SK-N-SH (cell line): ENCODE measurements at regions not wholly inside any gene's neighbourhood (a gene's known extent, or its start where the extent isn't known, plus 50 kb on each side); places are given as distances from the start of the nearest gene placed in this dataset.
A peak's percentile ranks its signal among the peaks of the same experiment; 100 is the strongest.
"Not testable (repeated sequence)": the region's sequence is repeated elsewhere in the genome, so short reads cannot be mapped to it uniquely, and the experiment has no call there.

Experiments
- CTCF ChIA-PET: fragments of 300-600, 350-600 bp; formaldehyde crosslinking; extraction: SDS; loops from one replicate; lab custom pipeline; 2021; lab: Yijun Ruan, JAX
- POLR2A ChIA-PET: fragments of 350-600 bp; sonication (Branson Sonifier 250); formaldehyde crosslinking; extraction: SDS; loops from one replicate; lab custom pipeline; 2020; ENCODE audit warnings: antibody characterized with exemption, inconsistent platforms; lab: Yijun Ruan, JAX
- DNase-seq: peaks from one replicate; pipeline ENCODE4 v3.0.0; 2012
- H2AFZ ChIP-seq: fragments of 200-600 bp; sonication (generic); 2 replicates; pipeline ENCODE4 v1.8.1; 2016; ENCODE audit warnings: antibody characterized with exemption, mild to moderate bottlenecking, low read depth
- H3F3A ChIP-seq: fragments of 200-600 bp; sonication (generic); replicated peaks from 2 replicates; pipeline ENCODE3; 2016; ENCODE audit warnings: antibody characterized with exemption, mild to moderate bottlenecking; ENCODE audit not compliant: insufficient read depth
- H3K27ac ChIP-seq, 2 experiments: fragments of 200-500 bp in 1 of 2; fragments of 200-600 bp in 1 of 2; sonication (Bioruptor generic) in 1 of 2; sonication (generic), shearing (Covaris generic) in 1 of 2; 2 replicates each; pipeline versions ENCODE4 v1.5.1 to v1.6.1; 2014 to 2016; ENCODE audit warnings: low read depth in 2 of 2, inconsistent platforms in 1 of 2, low read length in 1 of 2, mild to moderate bottlenecking in 1 of 2, mixed read lengths in 1 of 2
- H3K27me3 ChIP-seq: fragments of 200-600 bp; sonication (generic), shearing (Covaris generic); 2 replicates; pipeline ENCODE4 v1.6.1; 2016; ENCODE audit warnings: mixed run types; ENCODE audit not compliant: insufficient read depth
- H3K36me3 ChIP-seq, 2 experiments: fragments of 200-500 bp in 1 of 2; fragments of 200-600 bp in 1 of 2; sonication (Bioruptor generic) in 1 of 2; sonication (generic) in 1 of 2; replicated peaks in 1 of 2; 2 replicates each; pipeline versions ENCODE3 to v1.5.1; 2014 to 2016; ENCODE audit warnings: low read length in 1 of 2, mild to moderate bottlenecking in 1 of 2; ENCODE audit not compliant: insufficient read depth in 2 of 2, control insufficient read depth in 1 of 2
- H3K4me1 ChIP-seq, 2 experiments: fragments of 200-500 bp in 1 of 2; fragments of 200-600 bp in 1 of 2; sonication (Bioruptor generic) in 1 of 2; sonication (generic), shearing (Covaris generic) in 1 of 2; 2 replicates each; pipeline versions ENCODE4 v1.5.1 to v1.6.1; 2014 to 2016; ENCODE audit warnings: low read depth in 1 of 2, low read length in 1 of 2, mixed run types in 1 of 2; ENCODE audit not compliant: insufficient read depth in 2 of 2, control insufficient read depth in 1 of 2
- H3K4me2 ChIP-seq: fragments of 200-600 bp; sonication (generic), shearing (Covaris generic); 2 replicates; pipeline ENCODE4 v1.6.1; 2017; ENCODE audit warnings: mixed run types
- H3K4me3 ChIP-seq, 2 experiments: fragments of 200-500 bp in 1 of 2; fragments of 200-600 bp in 1 of 2; sonication (Bioruptor generic) in 1 of 2; sonication (generic), shearing (Covaris generic) in 1 of 2; 2 replicates each; pipeline versions ENCODE4 v1.5.1 to v1.8.1; 2014 to 2016; ENCODE audit warnings: low read depth in 2 of 2, inconsistent platforms in 1 of 2, low read length in 1 of 2, mild to moderate bottlenecking in 1 of 2, mixed read lengths in 1 of 2, moderate library complexity in 1 of 2
- H3K79me2 ChIP-seq: fragments of 200-600 bp; sonication (generic); 2 replicates; pipeline ENCODE4 v1.8.1; 2017; ENCODE audit warnings: mild to moderate bottlenecking; ENCODE audit not compliant: insufficient read depth
- H3K9ac ChIP-seq: fragments of 200-600 bp; sonication (generic); 2 replicates; pipeline ENCODE4 v1.6.1; 2017; ENCODE audit warnings: mixed run types
- H3K9me2 ChIP-seq: fragments of 200-600 bp; sonication (generic); 2 replicates; pipeline ENCODE4 v1.6.1; 2017; ENCODE audit warnings: mixed run types
- H3K9me3 ChIP-seq: fragments of 200-600 bp; sonication (generic); 2 replicates; pipeline ENCODE4 v1.6.1; 2017; ENCODE audit warnings: mixed run types, mild to moderate bottlenecking, moderate library complexity
- H4K20me1 ChIP-seq: fragments of 200-600 bp; sonication (generic); 2 replicates; pipeline ENCODE4 v1.6.1; 2017; ENCODE audit warnings: mild to moderate bottlenecking, mixed run types; ENCODE audit not compliant: insufficient read depth
- ELF1 ChIP-seq: IDR thresholded peaks from 2 replicates; pipeline ENCODE4 v1.4.0; 2012
- EZH2phosphoT487 ChIP-seq: fragments of 200-600 bp; sonication (generic); IDR thresholded peaks from 2 replicates; pipeline ENCODE4 v1.6.1; 2017; ENCODE audit warnings: low read depth, mixed run types, mild to moderate bottlenecking, antibody characterized with exemption, moderate library complexity, borderline replicate concordance
- FOSL2 ChIP-seq: IDR thresholded peaks from 2 replicates; pipeline ENCODE4 v1.4.0; 2012; ENCODE audit warnings: low read depth, mild to moderate bottlenecking, moderate library complexity, borderline replicate concordance
- GABPA ChIP-seq: IDR thresholded peaks from 2 replicates; pipeline ENCODE4 v1.4.0; 2012; ENCODE audit warnings: low read depth, mild to moderate bottlenecking
- GATA2 ChIP-seq: sonication (generic); formaldehyde crosslinking; IDR thresholded peaks from 2 replicates; pipeline ENCODE4 v1.5.0; 2020; ENCODE audit warnings: mild to moderate bottlenecking, missing genetic modification reagents
- IRF3 ChIP-seq: fragments of 150-350 bp; IDR thresholded peaks from 2 replicates; pipeline ENCODE4 v1.6.1; 2016; ENCODE audit warnings: mild to moderate bottlenecking, low read depth, low read length
- MEF2A ChIP-seq: IDR thresholded peaks from 2 replicates; pipeline ENCODE4 v1.4.0; 2012; ENCODE audit warnings: low read depth, borderline replicate concordance
- MXI1 ChIP-seq: IDR thresholded peaks from 2 replicates; pipeline ENCODE4 v1.6.1; 2012; ENCODE audit warnings: mild to moderate bottlenecking, low read depth, low read length, improper control_type of control experiment
- RCOR1 ChIP-seq: fragments of 150-350 bp; IDR thresholded peaks from 2 replicates; pipeline ENCODE4 v1.6.1; 2017; ENCODE audit warnings: antibody characterized with exemption, low read length
- RFX5 ChIP-seq: IDR thresholded peaks from 2 replicates; pipeline ENCODE4 v1.6.1; 2012; ENCODE audit warnings: mild to moderate bottlenecking, improper control_type of control experiment, low read length
- SIN3A ChIP-seq: IDR thresholded peaks from 2 replicates; pipeline ENCODE4 v1.6.1; 2012; ENCODE audit warnings: low read depth, mild to moderate bottlenecking, low read length, moderate library complexity, borderline replicate concordance
- SMC3 ChIP-seq: IDR thresholded peaks from 2 replicates; pipeline ENCODE4 v1.6.1; 2012; ENCODE audit warnings: low read depth, low read length, improper control_type of control experiment
- TCF12 ChIP-seq: IDR thresholded peaks from 2 replicates; pipeline ENCODE4 v1.4.0; 2012
- TEAD4 ChIP-seq: IDR thresholded peaks from 2 replicates; pipeline ENCODE4 v1.4.0; 2012; ENCODE audit warnings: mild to moderate bottlenecking, borderline replicate concordance; ENCODE audit not compliant: insufficient read depth
- USF1 ChIP-seq: IDR thresholded peaks from 2 replicates; pipeline ENCODE4 v1.4.0; 2012; ENCODE audit warnings: low read depth, borderline replicate concordance
- ZBTB33 ChIP-seq: IDR thresholded peaks from 2 replicates; pipeline ENCODE4 v1.4.0; 2012; ENCODE audit warnings: low read depth, borderline replicate concordance
- WGBS: methylation state at CpG from one replicate; pipeline ENCODE4 v1.1.6; 2017; ENCODE audit warnings: low lambda C conversion rate; 5-methylcytosine and 5-hydroxymethylcytosine counted together

GRCh38 chr16:75868636-75869632 is 142.6 kb upstream of the CPHXL start:
- Histone ChIP-seq H4K20me1 (no peaks in the 10 kb centered on the region), H3K4me1 (peaks cover 0 to 2% of the 10 kb centered on the region in 2 experiments; a peak in 2 of 4 replicates), H3F3A (no peaks in the 10 kb centered on the region), H3K4me2 (no peak overlapping the region), H2AFZ (no peak overlapping the region), H3K9ac (no peak overlapping the region), H3K9me3 (no peaks in the 10 kb centered on the region), H3K27me3 (no peaks in the 10 kb centered on the region), H3K27ac (no peak overlapping the region), H3K36me3 (no peaks in the 10 kb centered on the region), H3K4me3 (no peak overlapping the region), H3K9me2 (no peaks in the 10 kb centered on the region), H3K79me2 (no peaks in the 10 kb centered on the region)
- no peak for TF ChIP-seq MEF2A
- no peak for TF ChIP-seq IRF3
- no peak for TF ChIP-seq MXI1
- TF ChIP-seq USF1, result no peak
- no peak for TF ChIP-seq ELF1
- TF ChIP-seq RCOR1, result no peak
- ChIA-PET POLR2A (no interaction called here), CTCF (no interaction called here)
- DNase-seq, result no peak
- WGBS, result 27% methylated on average over 9 of the region's 9 CpGs

GRCh38 chr16:75881280-75881679 is 155.0 kb upstream of the CPHXL start:
- H3K4me2 ChIP-seq, H3K36me3 ChIP-seq, CTCF ChIA-PET, H3K79me2 ChIP-seq, H3F3A ChIP-seq, DNase-seq, H3K9ac ChIP-seq, H4K20me1 ChIP-seq, H2AFZ ChIP-seq, POLR2A ChIA-PET, H3K27ac ChIP-seq, H3K4me3 ChIP-seq, H3K27me3 ChIP-seq, H3K9me2 ChIP-seq, H3K4me1 ChIP-seq, H3K9me3 ChIP-seq: not testable (repeated sequence)
- WGBS, result 40% methylated on average over 3 of the region's 3 CpGs

- peak; percentile 7 for DNase-seq
- Histone ChIP-seq H3K27me3 (no peaks in the 10 kb centered on the region), H3K4me3 (no peak overlapping the region), H3F3A (no peaks in the 10 kb centered on the region), H3K4me1 (no peaks in the 10 kb centered on the region; a peak in 1 of 4 replicates), H3K27ac (no peak overlapping the region), H3K9me2 (no peaks in the 10 kb centered on the region), H3K9me3 (no peaks in the 10 kb centered on the region), H3K4me2 (no peak overlapping the region), H4K20me1 (no peaks in the 10 kb centered on the region), H3K79me2 (no peaks in the 10 kb centered on the region), H2AFZ (no peak overlapping the region), H3K9ac (no peak overlapping the region), H3K36me3 (no peaks in the 10 kb centered on the region)
- 3% methylated on average over 3 of the region's 3 CpGs for WGBS
- POLR2A ChIA-PET, result no interaction called here
- CTCF ChIA-PET, result no interaction called here
- TF ChIP-seq GABPA, result no peak
- no peak for TF ChIP-seq TEAD4
- no peak for TF ChIP-seq RFX5
- TF ChIP-seq EZH2phosphoT487, result no peak
- no peak for TF ChIP-seq GATA2 (CRISPR knock-in tag)
- TF ChIP-seq SMC3, result no peak
- no peak for TF ChIP-seq MEF2A
- no peak for TF ChIP-seq ELF1
- no peak for TF ChIP-seq FOSL2
- TF ChIP-seq ZBTB33, result no peak
- TF ChIP-seq SIN3A, result no peak
- TF ChIP-seq TCF12, result no peak
Observed at GRCh38 chr16:75899163-75899562, 172.9 kb upstream of the CPHXL start.
